HG03558 (cell line): ENCODE measurements at regions not wholly inside any gene's neighbourhood (a gene's known extent, or its start where the extent isn't known, plus 50 kb on each side); places are given as distances from the start of the nearest gene placed in this dataset.
"Not testable (repeated sequence)": the region's sequence is repeated elsewhere in the genome, so short reads cannot be mapped to it uniquely, and the experiment has no call there.

Source experiments
- ATAC-seq: cut with Tn5 transposase; IDR thresholded peaks from one replicate; pipeline ENCODE4 v1.9.1; 2021; ENCODE audit warnings: moderate number of reproducible peaks; ENCODE audit not compliant: unreplicated experiment; ENCODE audit errors: extremely low read depth

GRCh38 chr10:36423821-36424248, 701.6 kb upstream of the ANKRD30A start:
- ATAC-seq, result no peak

GRCh38 chr10:36421992-36422391, 703.4 kb upstream of the ANKRD30A start:
- no peak for ATAC-seq

- no peak for ATAC-seq
These were observed 708.9 kb upstream of the ANKRD30A start for GRCh38 chr10:36416513-36416912.

DNA sequence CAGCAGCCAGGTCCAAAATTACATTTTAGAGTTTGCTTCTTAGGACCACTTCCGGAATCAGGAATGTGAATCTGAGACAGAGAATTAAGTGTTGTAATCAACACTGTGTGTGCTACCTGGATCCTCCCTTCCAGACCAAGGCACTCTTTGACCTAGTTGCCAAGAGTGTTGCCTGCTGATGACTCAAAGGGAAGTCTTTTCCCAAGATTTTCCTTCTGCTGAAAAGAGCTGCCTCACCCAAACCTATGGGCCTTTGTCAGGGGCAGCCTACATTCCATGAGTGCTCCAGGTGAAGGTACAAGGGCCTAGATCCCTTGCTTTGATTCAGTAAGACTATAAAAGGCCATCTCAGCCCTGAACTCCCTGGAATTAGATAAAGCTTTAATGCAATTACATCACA, 712.5 kb upstream of the ANKRD30A start:
- ATAC-seq, result no peak

GRCh38 chr10:36400238-36400637, 725.2 kb upstream of the ANKRD30A start:
- ATAC-seq, result not testable (repeated sequence)

DNA sequence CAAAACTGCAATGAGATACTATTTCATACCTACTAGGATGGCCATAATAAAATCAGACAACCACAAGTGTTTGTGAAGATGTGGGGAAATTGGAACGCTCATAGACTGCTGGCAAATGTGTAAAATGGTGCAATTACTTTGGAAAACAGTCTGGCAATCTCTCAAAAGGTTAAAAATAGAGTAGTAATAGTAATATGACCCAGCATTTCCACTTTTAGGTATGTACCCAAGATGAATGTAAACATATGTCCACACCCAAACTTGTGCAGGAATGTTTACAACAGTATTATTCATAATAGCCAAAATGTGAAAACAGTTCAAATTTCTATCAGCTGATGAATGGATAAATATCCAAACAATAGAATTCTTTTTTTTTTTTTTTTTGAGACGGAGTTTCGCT, 731.6 kb upstream of the ANKRD30A start:
- no peak for ATAC-seq

- no peak for ATAC-seq
These were observed 734.0 kb upstream of the ANKRD30A start for GRCh38 chr10:36391405-36391804.

- ATAC-seq, result no peak
These were observed 735.2 kb upstream of the ANKRD30A start for GRCh38 chr10:36390221-36390620.

DNA sequence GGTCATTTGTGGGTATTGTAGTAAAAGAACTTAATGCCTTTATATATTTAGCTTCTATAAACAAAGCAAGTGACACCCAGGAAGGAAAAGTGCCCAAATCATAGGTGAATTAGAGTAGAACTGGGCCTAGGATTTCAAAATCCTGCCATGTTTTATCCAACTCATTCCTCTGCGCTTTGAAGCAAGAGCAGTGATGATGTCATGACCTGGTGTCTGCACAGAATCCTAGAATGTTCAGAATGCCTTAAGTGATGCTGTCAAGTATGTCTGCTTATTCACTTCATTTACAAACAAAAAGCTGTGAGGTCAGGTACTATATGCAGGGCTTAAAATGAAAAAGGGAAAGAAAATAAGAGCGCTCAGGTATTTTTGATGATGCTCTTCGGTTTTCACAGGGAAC, 737.2 kb upstream of the ANKRD30A start:
- no peak for ATAC-seq

- ATAC-seq, result no peak
These were observed 739.7 kb upstream of the ANKRD30A start for GRCh38 chr10:36385693-36386092.

GRCh38 chr10:36383349-36383748, 741.3 kb upstream of the FZD8 start:
- ATAC-seq, result no peak

GRCh38 chr10:36381748-36382147, 739.7 kb upstream of the FZD8 start:
- ATAC-seq, result no peak

- ATAC-seq, result no peak
These were observed 738.4 kb upstream of the FZD8 start for GRCh38 chr10:36380538-36380937.

DNA sequence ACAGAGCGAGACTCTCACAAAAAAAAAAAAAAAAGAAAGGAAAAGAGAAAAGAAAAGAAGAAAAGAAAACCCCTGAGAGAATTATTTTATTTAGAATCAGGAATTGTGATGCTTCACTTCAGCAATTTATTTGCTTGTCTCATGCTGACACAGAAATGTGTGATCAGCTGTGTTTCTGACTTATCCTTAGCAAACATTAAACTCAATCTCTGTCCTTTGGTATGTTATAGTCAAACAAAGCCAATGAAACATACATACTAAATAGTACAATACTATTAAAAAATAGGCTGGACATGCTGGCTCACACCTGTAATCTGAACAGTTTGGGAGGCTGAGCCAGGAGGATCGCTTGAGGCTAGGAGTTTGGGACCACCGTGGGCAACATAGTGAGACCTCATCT, 733.0 kb upstream of the FZD8 start:
- no peak for ATAC-seq

DNA sequence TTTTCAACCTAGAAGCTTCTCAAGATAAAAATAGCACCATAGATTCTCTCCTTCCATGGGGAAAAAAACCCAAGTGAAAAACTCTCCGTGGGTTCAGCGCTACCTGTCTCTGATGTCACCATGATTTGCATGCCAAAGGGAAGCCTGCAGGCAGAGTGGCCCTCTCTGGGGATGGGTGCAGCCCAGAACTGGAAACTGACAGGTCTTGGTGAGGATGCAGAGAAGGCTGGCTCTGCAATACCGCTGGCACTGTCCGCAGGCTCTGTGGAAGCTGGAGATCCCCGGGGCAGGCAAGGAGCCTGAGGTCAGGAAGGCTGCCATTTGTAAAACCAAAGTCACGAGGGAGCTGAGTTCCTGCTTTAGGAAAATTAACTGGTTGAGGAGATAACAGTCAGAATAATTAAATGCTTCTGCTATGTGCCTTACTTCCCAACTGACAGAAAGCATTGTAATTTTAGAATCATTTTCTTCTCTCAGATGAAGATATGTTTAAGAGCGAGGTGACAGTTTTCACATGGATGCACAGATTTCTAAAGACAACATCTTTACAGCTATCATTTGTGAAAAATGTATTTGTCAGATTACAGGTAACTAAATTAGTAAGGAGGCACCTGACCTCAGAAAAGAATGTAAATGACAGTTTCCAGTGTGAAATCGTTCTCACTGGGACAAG, 731.5 kb upstream of the FZD8 start:
- ATAC-seq, result no peak

GRCh38 chr10:36367362-36367761, 725.3 kb upstream of the FZD8 start:
- no peak for ATAC-seq

DNA sequence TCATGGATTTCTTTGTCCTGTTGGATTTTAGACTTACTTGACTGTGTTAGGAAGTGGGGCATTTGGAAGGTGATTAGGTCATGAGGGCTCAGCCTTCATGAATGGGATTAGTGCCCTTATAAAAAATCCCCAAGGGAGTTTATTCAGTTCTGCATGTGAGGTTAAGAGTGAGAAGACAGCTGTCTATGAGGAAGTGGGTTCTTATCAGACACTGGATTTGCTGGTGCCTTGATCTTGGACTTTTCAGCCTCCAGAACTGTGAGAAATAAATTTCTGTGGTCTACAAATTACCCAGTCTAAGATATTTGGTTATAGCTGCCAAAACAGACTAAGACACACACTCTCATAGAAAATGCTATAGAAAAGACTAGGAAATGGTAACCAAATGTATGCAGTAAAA, 724.7 kb upstream of the FZD8 start:
- ATAC-seq, result no peak

DNA sequence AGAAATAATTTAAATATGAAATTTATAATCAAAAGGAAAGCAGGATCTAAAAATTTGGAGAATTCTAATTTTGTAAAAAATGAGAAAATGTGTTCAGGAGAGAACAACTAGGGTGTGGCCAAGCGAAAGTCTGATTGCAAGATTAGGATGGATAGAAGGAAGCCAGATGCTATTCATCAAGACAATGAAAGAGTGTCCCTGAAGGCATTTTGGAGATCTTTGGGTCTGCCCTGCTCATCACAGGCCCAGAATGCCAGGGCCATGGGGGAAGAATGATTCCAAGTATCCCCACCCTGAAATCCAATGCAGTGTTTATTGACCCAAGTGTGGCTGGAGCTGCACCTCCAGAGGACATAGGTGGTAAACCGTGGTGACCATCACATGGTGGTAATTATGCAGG, 724.0 kb upstream of the FZD8 start:
- no peak for ATAC-seq

GRCh38 chr10:36362257-36362656, 720.2 kb upstream of the FZD8 start:
- ATAC-seq, result no peak

- ATAC-seq, result no peak
These were observed 716.6 kb upstream of the FZD8 start for GRCh38 chr10:36358736-36359135.

DNA sequence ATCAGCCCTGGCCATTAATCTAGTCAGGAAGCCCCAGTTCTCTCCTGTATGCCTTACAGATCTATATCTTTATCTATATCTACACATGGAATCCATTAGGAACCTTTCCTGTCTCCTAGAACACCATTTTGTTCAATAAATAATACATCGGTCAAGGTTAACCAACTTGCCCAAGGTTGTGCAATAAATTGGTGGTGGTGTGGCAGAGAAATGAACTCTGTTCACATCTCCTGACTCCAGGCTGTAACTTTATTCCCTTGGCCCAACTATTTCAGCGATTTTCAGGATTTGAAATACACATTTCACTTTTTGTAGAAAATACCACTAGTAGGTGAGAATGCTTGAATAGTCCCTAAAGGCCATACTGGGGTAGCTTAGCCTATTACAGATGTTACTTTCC, 712.5 kb upstream of the FZD8 start:
- no peak for ATAC-seq

DNA sequence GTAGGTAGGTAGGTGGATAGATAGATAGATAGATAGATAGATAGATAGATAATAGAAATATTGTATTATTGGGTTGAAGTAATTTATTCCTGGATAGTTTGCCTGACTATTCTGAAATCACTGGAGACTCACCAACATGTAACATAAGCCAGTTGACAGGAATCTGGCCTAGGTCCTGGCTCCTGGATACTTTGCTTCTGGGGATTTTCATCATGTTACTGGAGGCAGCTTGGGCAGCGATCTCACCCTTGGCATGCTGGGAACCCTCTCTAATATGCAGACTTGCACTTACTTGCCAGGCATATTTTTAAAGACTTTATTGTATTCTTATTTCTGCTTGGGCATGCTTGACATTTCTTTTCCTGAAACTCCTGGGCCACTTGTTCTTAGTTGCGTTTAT, 709.1 kb upstream of the FZD8 start:
- ATAC-seq, result no peak
